ENCODE measurements at regions not wholly inside any gene's neighbourhood (a gene's known extent, or its start where the extent isn't known, plus 50 kb on each side); places are given as distances from the start of the nearest gene placed in this dataset.

DNA sequence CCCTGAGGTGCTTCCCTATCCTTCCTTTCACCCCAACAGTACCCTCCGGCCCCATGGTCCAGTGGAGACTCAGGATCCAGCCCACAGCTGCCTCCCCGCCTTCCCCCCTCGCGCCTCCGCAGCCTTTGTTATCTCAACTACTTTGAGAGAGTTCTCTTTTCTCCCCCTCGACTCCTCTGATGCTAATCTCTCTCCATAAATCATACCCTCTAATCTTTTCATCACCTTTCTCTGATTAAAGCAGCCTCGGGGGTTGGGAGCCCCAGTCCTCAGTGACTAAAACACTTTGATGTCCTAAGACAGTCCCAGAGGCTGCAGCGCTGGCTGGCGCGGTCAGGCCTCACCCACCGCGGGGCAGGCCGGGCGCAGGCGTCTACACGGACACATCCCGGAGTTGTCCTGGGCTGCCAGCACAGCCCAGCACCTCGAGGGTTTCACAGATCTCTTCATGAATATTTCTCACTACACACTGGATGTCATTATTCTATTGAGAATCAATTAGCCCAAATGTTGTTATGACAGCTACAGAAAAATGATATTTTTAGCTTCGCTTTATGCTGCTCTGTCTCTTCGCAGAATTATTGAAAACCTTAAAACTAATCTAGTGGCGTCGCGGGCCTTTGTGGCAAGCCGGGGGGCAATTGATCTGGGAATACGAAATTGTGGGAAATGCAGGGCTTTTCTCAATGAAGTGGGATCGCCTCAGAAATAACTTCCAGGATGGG is 289.5 kb downstream of the RRAGC start:
- DNase-seq: no peak

DNA sequence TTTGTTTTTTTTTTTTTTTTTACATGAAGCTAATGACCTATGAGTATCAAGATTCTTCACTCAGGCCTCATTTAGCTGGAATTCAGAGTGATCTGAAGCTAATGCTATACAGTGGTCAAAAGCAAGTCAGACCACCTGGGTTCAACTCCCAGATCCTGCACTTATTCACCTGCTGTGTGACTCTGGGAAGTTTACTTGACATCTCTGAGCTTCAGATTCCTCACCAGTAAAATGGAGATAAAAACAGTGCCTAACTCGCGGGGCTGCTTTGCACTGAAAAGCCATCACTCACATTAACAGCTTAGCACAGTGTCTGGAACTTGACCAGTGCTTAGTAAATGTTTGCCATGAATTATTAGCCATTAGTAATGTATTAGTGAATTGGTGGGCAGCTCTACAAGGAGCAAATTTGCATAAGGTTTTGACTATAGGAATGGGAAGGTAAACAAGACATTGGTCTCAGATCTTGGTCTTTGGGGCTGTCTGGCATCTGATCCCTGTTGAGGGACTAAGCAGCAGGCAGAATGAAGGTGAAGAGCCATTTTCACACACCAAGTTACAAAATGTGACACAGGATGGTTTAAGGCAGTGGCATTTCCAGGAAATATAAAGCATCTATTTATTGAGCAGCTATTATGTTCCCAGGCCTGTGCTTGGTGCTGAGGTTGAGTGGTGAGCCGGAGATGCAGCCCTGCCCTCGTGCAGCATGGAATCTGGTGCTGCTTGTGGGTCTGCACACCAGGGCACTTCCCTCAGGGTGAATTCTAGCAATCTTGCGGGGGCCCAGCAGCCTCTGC is 291.3 kb downstream of the RRAGC start:
- no peak for DNase-seq

DNA sequence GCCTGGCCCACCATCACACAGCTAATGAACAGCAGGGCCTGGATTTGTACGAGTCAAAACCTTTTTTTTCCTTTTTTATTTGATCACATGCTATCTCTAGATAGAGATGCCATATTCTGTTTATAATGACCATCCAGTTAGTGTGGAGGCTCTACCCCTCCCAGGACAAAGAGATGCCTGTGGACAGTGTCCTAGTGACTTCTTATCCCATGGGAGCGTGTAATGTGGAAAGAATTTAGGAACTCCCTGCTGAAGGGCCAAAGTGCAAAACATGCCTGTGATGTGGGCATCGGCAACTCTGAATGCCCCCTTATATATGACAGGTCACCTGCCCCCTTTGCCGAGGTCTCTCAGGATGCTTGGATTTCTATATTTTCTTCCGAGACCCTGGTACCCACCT is 292.2 kb downstream of the RRAGC start:
- DNase-seq: no peak

DNA sequence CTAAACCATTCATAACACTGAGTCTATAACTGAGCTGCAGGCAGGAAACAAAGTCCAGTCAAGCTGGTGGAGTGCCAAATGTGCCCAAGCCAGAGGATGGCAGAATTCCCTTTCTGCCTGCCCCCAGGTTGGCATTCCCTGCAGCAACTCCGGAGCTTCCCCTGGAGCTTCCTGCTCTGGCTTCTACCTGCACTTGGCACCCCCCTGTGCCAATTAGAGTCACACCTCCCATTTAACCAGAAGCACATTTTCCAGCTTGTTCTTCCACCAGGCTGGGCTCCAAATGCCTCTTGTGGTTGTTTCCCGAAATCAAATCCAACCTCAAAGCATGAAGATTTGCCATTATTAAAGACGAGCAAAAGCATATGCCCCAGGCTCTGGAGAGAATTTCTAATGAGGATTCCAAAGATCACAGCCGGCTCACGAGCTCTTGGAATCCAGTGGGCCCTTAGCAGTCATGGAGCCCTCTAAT is 294.5 kb downstream of the RRAGC start:
- DNase-seq: peak; percentile 26

DNA sequence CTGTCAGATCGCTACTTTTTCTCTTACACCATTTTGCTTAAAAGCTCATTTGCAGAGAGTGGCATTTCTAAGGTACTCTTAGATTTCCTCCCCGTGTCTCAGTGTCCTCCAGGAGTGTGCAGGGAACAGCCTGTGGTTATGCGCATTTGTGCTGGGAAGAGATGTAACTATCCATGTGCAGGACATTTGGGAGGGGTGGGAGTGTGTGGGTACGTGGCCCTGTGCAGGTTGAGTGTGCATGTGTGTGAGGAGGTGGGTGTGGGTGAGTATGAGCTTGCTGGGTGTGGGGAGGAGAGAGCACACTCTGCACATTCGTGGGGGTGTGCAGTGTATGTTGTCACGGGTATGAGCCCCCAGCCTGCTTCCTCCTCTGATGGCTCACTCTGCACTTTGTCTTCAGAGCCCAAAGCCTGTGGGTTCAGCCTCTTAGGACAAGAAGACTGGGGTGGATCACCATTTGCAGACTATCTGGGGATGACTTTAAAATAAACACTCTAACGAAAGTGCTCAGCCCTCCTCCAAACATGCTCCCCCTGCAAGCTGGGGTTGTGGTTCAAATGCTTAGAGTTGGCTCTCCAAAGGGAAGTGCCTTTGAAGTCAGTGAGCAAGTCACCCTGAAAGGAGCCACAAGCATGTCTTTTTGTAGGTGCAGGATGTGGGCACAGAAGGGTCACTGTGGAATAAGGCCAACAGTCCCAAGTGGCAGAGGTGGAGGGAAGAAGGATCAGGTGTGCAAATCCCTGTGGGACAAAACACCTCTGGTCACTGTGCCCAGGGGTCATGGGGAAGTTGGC is 295.4 kb downstream of the RRAGC start:
- no peak for DNase-seq

DNA sequence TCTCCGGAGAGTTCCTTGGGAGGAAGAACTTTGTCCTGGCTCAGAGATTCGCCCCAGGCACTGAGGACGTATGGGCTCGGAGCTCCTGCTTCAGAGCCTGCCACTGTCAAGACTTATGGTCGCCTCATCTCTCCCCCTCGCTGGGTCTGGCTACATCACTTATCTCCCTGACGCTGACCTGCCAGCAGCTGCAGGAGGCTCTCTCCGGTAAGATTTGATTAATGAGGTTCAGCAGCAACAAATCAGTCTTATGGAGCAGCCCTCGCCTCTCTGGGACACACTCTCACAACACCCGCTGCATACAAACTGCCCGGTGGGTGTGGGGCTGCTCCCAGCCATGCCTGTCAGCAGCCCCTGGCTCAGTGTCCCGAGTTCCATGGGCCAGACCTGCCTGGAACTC is 297.8 kb downstream of the RRAGC start:
- DNase-seq: no peak

DNA sequence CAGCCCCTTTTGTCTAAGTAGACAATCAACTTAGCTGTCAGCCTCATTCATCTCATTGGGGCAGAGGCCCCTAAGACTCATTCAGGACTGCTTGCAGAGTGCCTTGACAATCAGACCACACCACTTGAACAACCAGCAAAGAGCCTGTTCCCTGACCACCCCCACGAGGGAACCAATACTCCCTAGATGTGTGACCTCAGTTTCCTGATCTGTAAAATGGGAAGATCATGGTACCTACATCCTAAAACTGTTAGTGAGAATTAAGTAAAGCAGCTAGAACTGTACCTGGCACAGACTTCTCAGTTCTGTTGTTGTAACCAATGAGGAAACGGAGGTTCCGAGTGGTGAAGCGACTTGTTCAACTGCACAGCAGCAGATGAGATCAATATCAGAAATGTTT is 298.5 kb downstream of the RRAGC start:
- no peak for DNase-seq

DNA sequence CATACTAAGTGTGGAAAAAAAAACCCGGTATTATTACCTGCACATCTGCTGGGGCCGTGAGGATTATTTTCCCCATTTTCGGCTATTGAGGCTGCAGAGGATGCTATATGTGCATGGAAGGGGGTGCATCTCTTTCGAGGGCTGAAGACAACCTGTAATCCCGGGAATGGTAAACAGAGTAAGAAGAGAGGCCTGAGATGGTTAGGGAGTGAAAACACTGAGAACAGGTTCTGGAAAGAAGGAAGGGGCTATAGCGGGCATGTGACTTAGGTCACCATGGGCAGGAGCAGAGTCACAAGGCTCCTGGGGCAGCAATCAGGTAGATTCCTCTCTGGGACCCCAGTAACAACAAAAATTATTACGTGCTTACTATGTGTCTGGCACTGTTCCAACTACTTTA is 299.1 kb downstream of the RRAGC start:
- DNase-seq: no peak

DNA sequence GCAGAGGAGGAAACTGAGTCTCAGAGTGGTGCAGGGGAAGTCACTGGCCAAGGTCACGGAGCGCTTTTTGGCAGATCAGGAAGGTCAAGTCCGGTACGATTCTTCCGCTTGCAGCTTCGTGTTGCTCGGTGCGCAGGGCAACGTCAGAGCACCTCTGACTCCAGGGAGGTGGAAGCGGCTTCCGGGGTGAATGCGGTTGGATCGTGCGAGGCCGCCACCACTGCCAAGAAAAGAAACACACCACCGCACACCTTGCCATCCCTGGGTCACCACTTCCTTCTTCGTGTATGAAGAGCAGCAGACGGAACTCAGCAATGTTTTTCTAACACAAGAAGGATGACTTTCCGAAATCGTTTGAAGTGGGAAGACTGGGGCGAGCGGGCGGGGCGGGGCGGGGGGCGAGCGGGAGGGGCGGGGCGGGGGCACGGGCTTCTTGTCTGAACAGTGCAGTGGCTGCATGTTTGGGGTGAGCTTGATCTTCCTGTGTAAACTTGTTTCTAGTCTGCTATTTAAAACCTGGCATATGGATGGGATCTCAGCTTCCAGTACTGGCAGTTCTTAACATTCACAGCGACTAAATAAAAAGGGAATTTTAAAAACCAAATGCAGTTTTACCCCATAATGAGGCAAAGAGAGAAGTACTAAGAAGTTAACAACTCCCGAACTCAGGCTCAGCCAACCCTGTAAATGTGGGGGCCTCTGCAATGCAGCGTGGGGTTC is 300.0 kb downstream of the RRAGC start:
- no peak for DNase-seq

DNA sequence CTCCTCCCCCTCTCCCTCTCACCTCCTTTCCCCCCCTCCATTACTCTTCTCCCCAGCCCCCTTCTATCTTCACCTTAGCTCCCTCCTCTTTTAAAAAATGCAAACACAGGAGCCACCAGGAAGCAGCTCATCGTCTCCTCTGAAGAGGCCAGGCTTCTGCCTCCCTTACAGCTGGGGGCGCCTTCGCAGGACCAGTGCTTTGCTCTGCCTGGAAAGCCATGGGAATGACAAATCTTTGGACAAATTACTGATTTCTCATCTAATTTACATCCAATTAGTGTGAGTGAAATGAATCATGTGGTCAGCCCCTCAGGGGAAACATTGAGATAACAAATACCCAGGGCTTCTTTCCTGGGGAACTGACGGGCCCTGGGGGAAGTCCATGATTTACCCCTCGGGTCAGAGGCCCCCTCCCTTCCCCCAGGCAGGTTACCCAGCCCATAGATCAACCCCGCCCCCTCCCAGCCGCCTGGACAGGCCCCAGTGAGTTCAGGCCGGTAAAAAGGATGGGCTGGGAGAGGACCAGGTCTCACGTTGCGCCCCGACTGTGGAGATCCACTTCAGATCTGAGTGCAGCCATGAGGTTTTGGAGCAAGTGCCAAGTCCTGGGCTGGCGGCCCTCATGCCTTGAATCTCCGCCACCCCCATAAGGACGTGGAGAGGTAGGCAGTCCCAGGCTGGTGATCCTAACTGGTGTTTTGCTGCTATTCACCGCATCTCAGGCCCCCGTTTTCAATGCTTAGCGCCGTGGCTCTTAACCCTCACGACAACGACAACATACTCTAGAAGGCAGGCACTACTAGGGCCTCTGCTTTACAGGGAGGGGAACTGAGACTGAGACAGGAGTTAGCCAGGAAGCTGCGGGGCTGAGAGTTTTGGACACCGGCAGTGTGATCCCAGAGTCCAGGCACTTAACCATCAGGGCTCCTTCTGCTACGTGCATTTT is 300.8 kb downstream of the RRAGC start:
- no peak for DNase-seq

DNA sequence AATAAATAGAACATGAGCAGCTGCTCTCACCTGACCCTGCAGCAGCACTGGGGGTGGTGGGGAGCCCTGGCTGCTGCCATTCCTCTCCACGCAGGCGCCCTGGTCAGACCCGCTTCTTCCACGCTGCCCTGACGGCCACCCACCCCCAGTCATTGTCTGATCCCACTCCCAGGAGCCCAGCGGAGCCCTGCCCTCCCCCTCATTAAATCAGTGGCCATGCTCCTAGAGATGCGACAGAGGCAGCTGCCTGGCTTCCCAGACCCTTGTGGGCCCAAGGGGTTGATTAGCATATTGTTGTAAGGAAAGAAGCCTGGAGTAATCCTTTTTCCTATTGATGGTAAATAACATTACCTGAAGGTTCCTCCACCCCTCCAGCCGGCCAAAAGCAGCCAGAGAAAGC is 301.5 kb downstream of the RRAGC start:
- no peak for DNase-seq

DNA sequence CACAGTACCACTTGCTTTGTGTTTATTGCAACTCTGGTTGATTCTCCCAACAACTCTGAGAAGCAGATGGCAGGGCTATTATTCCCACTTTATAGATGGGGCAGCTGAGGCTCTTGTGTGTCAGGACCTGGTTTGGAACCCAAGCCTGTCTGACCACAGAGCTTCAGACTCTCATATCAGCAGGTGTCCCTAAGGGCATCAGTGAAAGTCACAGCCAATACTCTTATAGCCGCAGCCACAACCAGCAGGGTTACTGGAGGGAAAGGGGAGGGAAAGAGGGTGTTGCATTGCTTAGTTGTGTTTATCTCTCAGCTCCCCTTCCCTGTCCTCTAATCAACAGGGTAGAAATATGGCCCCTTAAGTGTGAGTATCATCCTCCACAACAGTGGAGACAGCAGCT is 304.0 kb downstream of the RRAGC start:
- DNase-seq: no peak

DNA sequence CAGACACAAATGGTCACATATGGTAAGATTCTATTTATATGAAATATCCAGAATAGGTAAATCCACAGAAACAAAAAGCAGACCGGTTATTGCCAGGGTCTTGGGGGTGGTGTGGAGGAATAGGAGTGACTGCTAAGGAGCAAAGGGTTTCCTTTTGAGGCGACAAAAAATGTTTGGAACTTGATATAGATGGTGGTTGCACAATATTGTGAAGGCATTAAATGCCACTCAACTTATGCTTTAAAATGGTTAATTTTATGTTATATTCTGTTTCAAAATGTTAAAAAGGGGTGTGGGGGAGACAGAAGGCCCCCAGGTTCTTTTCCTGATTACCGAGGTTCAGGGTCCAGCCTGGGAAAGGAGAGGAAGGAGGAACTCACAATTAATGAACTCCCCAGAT is 304.4 kb downstream of the RRAGC start:
- no peak for DNase-seq

DNA sequence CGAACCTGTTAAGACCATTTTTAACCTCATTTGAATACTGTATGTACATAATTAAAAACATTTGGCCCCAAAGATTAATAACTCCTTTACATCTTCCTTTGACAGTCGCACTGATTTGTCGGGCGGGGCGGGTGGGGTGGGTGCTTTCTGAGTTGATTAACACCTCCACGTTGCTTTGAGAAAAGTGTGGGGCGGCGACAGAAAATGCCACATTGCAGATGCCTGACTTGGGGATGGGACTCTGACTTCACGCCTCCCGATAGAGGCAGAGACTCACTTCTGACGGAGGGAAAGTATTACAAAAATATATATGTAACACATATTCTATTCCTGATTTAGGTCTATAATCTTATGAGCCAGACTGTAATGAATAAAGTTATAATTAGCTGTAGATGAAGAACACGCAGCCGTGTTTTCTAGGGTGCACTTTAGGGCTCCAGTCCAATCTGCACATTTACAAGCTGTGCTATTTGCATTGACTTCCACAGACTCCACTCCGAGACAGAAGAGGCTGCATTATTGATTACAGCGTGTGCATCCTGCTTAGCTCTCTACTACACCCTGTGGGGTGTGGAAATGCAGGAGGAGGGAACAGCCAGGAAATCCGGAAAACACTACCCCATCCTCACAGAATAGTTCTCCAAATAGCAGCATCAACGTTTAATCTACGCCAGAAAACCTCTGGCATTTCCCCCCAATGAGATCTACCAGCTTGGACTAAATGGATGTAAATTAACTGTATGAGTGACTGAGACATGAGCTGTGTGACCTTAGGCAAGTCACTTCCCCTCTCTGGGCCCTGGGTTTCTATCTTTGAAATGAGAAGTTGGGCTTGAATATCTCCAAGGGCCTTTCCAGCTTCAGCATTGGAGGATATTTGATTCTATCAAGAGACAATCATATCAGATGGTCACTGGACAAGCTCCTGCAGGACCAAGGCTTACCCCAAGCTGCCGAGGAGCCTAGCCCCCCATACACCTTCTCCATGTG is 308.0 kb downstream of the RRAGC start:
- no peak for DNase-seq

DNA sequence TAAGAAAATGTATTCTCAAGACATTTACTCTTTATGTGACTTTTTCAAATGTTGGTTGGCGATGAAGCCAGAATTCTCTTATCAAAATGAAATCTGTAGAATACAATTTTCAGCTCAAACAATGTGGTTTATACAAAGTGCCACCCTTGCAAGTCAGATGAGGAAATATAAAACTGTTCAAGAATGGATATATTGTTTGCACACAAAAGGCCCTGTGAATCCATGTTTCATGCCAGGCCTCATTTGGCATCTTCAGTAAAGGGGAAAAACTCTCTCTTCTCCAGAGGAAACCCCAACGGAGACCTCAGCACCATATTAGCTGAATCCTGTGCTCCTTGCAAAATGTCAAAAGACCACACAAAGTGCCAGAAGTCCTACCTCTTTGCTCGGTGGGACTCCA is 310.4 kb downstream of the RRAGC start:
- peak; percentile 46 for DNase-seq

DNA sequence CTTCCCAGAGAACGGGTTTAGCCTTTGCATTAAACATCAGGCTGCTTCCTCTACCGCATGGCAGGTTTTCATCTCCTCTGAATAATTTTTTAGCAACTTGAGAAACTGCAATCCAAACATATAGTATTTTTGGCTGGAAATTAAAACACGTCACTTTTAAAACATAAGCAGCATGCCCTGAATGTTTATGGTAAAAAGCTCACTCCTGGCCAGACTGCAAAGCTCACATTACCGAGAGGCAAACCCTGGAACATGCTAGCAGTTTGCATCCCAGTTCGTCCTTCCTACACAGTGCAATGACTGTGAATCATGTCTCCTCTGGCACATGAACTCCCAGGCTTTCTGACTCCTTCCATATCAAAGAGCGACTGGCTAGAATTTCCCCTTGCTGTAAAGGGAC is 312.3 kb downstream of the RRAGC start:
- DNase-seq: no peak

DNA sequence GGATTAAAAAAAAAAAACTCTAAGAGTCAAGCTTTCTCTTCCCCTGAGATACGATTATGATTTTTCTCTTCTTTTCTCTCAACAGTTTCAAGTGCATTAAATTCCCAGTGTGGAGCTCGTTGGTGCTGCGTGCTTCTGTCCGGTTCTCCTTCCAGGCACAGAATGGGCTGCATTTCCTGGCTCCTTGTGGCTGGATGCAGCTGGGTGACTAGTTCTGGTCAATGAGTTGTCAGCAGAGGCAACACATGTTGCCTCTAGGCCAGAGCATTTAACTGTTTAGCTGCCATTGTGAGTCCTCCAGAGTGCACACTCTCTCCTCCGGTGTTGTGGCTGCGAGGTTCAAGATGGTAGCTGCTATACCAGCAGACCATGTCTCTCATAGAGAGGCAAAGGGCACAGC is 312.9 kb downstream of the RRAGC start:
- DNase-seq: no peak

DNA sequence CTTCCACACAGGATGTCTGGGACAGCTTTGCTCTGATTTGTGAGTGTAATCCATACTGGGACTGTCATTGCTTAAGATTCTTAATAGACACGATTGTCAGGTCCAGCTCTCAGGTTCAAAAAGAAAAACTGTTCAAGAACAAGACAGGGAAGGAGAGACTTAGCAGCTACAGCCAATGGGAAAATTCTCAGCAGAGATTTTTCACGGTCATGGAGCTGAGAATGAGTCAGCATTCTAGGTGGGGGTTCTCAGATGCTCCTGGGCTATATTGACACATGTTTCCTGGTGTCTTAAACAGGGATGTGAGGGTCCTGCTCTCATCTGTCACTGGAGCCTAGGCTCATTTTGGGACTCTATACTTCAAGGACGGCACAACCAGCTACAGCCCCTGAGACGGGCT is 318.3 kb downstream of the RRAGC start:
- DNase-seq: no peak

DNA sequence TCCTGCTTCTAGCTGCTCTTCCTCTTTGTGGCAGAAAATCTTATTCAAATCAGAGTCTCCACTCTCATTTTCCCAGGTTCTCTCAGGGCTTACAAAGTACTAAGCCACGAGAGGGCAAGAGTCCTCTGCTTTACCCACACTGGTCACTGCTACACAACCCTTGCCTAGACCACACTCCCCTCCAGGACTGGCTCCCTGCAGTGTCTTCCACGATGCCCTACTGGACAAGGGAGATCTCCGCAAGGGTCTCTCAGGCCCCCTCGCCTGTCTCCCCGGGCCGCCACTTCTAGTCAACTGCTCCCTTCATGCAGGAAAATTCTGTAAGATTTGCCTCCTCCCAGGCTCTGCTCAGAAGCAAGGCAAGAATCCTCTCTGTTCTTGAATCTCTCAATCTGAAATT is 319.6 kb downstream of the RRAGC start:
- no peak for DNase-seq

DNA sequence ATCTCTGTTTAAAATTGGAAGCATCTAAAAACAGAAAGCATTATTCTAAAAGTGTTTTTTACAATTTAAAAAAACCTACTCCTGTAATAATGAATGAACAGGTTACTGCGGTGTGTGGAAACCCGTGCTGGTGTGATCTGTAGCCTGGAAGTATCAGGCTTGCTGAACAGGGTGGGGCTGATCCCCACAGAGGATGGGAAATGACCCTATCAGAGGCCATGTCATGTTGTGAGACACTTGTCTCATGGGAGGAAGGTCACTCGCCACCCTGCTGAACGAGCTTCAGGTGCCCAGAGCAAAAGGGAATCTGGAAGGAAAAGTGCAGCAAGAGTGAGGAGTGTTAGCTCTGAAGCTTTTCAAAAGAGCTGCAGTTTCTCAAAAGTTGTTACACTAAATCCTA is 320.7 kb downstream of the RRAGC start:
- no peak for DNase-seq

DNA sequence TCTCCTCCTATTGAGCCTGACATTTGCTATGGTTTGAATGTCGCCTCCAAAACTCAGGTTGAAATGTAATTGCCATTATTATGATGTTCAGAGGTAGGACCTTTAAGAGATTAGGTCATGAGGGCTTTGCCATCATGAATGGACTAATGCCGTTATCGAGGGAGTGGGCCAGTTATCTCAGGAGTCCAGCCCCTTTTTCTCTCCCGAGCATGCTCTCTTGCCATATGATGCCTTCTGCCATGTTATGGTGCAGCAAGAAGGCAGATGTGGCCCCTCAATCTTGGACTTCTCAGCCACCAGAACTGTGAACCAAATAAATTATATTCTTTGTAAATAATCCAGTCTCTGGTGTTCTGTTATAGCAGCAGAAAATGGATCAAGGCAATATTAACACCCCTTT is 323.5 kb downstream of the RRAGC start:
- no peak for DNase-seq

Measured in midbrain (tissue), 1 donor.